ENCODE measurements at regions not wholly inside any gene's neighbourhood (a gene's known extent, or its start where the extent isn't known, plus 50 kb on each side); places are given as distances from the start of the nearest gene placed in this dataset.

GRCh38 chr7:79952399-79952798, 182.2 kb upstream of the GNAI1 start:
- peaks cover 2% of the 10 kb centered on the region for H3K9me3 Mint-ChIP-seq
- TF ChIP-seq CTCF (conservative IDR thresholded peaks at IDR 0.05) = no peak
- H3K36me3 Mint-ChIP-seq (ENCODE audit: low read depth) = no peaks in the 10 kb centered on the region
- no peak for DNase-seq
- H3K27me3 Mint-ChIP-seq (ENCODE audit: insufficient read depth) = no peaks in the 10 kb centered on the region
- Histone ChIP-seq H3K9ac (ENCODE audit: extremely low read depth, low read length, poor library complexity, severe bottlenecking) (no peak overlapping the region), H3K9me3 (ENCODE audit: control insufficient read depth, low read length) (no peaks in the 10 kb centered on the region), H3K27ac (ENCODE audit: low read depth, low read length) (no peak overlapping the region), H3K4me1 (ENCODE audit: control insufficient read depth, insufficient read depth, low read length) (peaks cover 3% of the 10 kb centered on the region), H3K36me3 (ENCODE audit: control insufficient read depth, insufficient read depth, low read length) (no peaks in the 10 kb centered on the region), H3K27me3 (ENCODE audit: control insufficient read depth, insufficient read depth, low read length, poor library complexity, severe bottlenecking) (no peaks in the 10 kb centered on the region), H3K4me3 (ENCODE audit: low read length) (no peak overlapping the region)
- 100% methylated on average over 1 of the region's 1 CpG; no CpG with 5 or more reads in 1 of the 2 experiments for WGBS, 2 experiments (ENCODE audit: insufficient coverage in 1 of 2, insufficient read length in 1 of 2)
- H3K27ac Mint-ChIP-seq = no peak overlapping the region
- no peak overlapping the region for H3K4me3 Mint-ChIP-seq
- peaks cover 5% of the 10 kb centered on the region for H3K4me1 Mint-ChIP-seq

- H3K9me3 Mint-ChIP-seq = peaks cover 12% of the 10 kb centered on the region
- H3K27ac ChIP-seq (ENCODE audit: low read depth, low read length) = no peak overlapping the region
- 89% methylated on average over 2 of the region's 2 CpGs; no CpG with 5 or more reads in 1 of the 2 experiments for WGBS, 2 experiments (ENCODE audit: insufficient coverage in 1 of 2, insufficient read length in 1 of 2)
- H3K4me1 ChIP-seq (ENCODE audit: control insufficient read depth, insufficient read depth, low read length) = peaks cover 3% of the 10 kb centered on the region
- no peaks in the 10 kb centered on the region for H3K27me3 Mint-ChIP-seq (ENCODE audit: insufficient read depth)
- H3K36me3 Mint-ChIP-seq (ENCODE audit: low read depth) = no peaks in the 10 kb centered on the region
- H3K4me1 Mint-ChIP-seq = peaks cover 5% of the 10 kb centered on the region
- no peaks in the 10 kb centered on the region for H3K36me3 ChIP-seq (ENCODE audit: control insufficient read depth, insufficient read depth, low read length)
- no peaks in the 10 kb centered on the region for H3K9me3 ChIP-seq (ENCODE audit: control insufficient read depth, low read length)
- no peaks in the 10 kb centered on the region for H3K27me3 ChIP-seq (ENCODE audit: control insufficient read depth, insufficient read depth, low read length, poor library complexity, severe bottlenecking)
- TF ChIP-seq CTCF (conservative IDR thresholded peaks at IDR 0.05) = no peak
- no peak overlapping the region for H3K4me3 Mint-ChIP-seq
- no peak overlapping the region for H3K4me3 ChIP-seq (ENCODE audit: low read length)
- H3K27ac Mint-ChIP-seq = no peak overlapping the region
- DNase-seq = no peak
- no peak overlapping the region for H3K9ac ChIP-seq (ENCODE audit: extremely low read depth, low read length, poor library complexity, severe bottlenecking)
Measured at GRCh38 chr7:79951415-79951814, 183.2 kb upstream of the GNAI1 start.

- Histone ChIP-seq H3K36me3 (ENCODE audit: control insufficient read depth, insufficient read depth, low read length) (no peaks in the 10 kb centered on the region), H3K9ac (ENCODE audit: extremely low read depth, low read length, poor library complexity, severe bottlenecking) (no peak overlapping the region), H3K4me1 (ENCODE audit: control insufficient read depth, insufficient read depth, low read length) (peaks cover 3% of the 10 kb centered on the region), H3K4me3 (ENCODE audit: low read length) (no peak overlapping the region), H3K9me3 (ENCODE audit: control insufficient read depth, low read length) (no peaks in the 10 kb centered on the region), H3K27me3 (ENCODE audit: control insufficient read depth, insufficient read depth, low read length, poor library complexity, severe bottlenecking) (no peaks in the 10 kb centered on the region), H3K27ac (ENCODE audit: low read depth, low read length) (no peak overlapping the region)
- Mint-ChIP-seq H3K4me3 (no peak overlapping the region), H3K4me1 (peaks cover 5% of the 10 kb centered on the region), H3K36me3 (ENCODE audit: low read depth) (no peaks in the 10 kb centered on the region), H3K27ac (no peak overlapping the region), H3K9me3 (peaks cover 20% of the 10 kb centered on the region), H3K27me3 (ENCODE audit: insufficient read depth) (peaks cover under 1% of the 10 kb centered on the region)
- TF ChIP-seq CTCF (conservative IDR thresholded peaks at IDR 0.05) = no peak
- DNase-seq = no peak
- 88% methylated on average over 3 of the region's 3 CpGs; no CpG with 5 or more reads in 1 of the 2 experiments for WGBS, 2 experiments (ENCODE audit: insufficient coverage in 1 of 2, insufficient read length in 1 of 2)
Measured at GRCh38 chr7:79949778-79950177, 184.9 kb upstream of the GNAI1 start.

Data from endodermal cell (in vitro differentiated cells).